Effector memory CD8-positive, alpha-beta T cell (primary cell): ENCODE measurements at regions not wholly inside any gene's neighbourhood (a gene's known extent, or its start where the extent isn't known, plus 50 kb on each side); places are given as distances from the start of the nearest gene placed in this dataset.

Experiments used
- ATAC-seq: fragments of 150-1000 bp; cut with Tn5 transposase; replicated peaks from 2 replicates; pipeline ENCODE4 v1.10.0; 2021; ENCODE audit warnings: mild to moderate bottlenecking, moderate library complexity
- DNase-seq, 3 experiments: peaks; one replicate each; pipeline ENCODE4 v3.0.0; 2021
- H3K27ac Mint-ChIP-seq, 2 donors: one replicate each; pipeline ENCODE4 v1.8.0; 2022; ENCODE audit warnings: mild to moderate bottlenecking in 2 of 2, mixed read lengths in 2 of 2, moderate library complexity in 2 of 2
- H3K27me3 Mint-ChIP-seq, 2 donors: one replicate each; pipeline ENCODE4 v1.8.0; 2022; ENCODE audit warnings: mixed read lengths in 2 of 2
- H3K36me3 Mint-ChIP-seq: one replicate; pipeline ENCODE4 v1.8.0; 2022; ENCODE audit warnings: mild to moderate bottlenecking, moderate library complexity, mixed read lengths; ENCODE audit not compliant: insufficient read depth
- H3K4me1 Mint-ChIP-seq, 2 donors: one replicate each; pipeline ENCODE4 v1.8.0; 2022; ENCODE audit warnings: low read depth in 2 of 2, mixed read lengths in 2 of 2
- H3K4me3 Mint-ChIP-seq, 2 donors: one replicate each; pipeline ENCODE4 v1.8.0; 2022; ENCODE audit warnings: mild to moderate bottlenecking in 2 of 2, mixed read lengths in 2 of 2, moderate library complexity in 2 of 2
- H3K9me3 Mint-ChIP-seq, 2 donors: one replicate each; pipeline ENCODE4 v1.8.0; 2022; ENCODE audit warnings: mixed read lengths in 2 of 2

GRCh38 chr5:72572236-72572765, 65.1 kb upstream of the ZNF366 start:
- ATAC-seq (no peak), DNase-seq (no peak)
- Mint-ChIP-seq H3K27me3 (peaks cover 69 to 70% of the 10 kb centered on the region in 2 donors), H3K4me1 (no peaks in the 10 kb centered on the region), H3K4me3 (no peak overlapping the region), H3K27ac (no peak overlapping the region), H3K36me3 (peaks cover 3% of the 10 kb centered on the region), H3K9me3 (peaks cover 0 to 6% of the 10 kb centered on the region in 2 donors)

GRCh38 chr5:72569408-72569944, 62.3 kb upstream of the ZNF366 start:
- no peak for ATAC-seq
- DNase-seq: no peak
- Mint-ChIP-seq H3K4me3 (no peak overlapping the region), H3K27me3 (peaks cover 51 to 68% of the 10 kb centered on the region in 2 donors), H3K27ac (no peak overlapping the region), H3K36me3 (peaks cover 3% of the 10 kb centered on the region), H3K4me1 (no peaks in the 10 kb centered on the region), H3K9me3 (no peaks in the 10 kb centered on the region)

- H3K36me3 Mint-ChIP-seq: no peaks in the 10 kb centered on the region
- no peaks in the 10 kb centered on the region for H3K9me3 Mint-ChIP-seq
- ATAC-seq (no peak), DNase-seq (no peak)
- H3K4me1 Mint-ChIP-seq: no peaks in the 10 kb centered on the region
- no peak overlapping the region for H3K27ac Mint-ChIP-seq
- peaks cover 45 to 68% of the 10 kb centered on the region in 2 donors for H3K27me3 Mint-ChIP-seq
- no peak overlapping the region for H3K4me3 Mint-ChIP-seq
Measured at GRCh38 chr5:72566746-72567145, 59.5 kb upstream of the ZNF366 start.

GRCh38 chr5:72565513-72566289, 58.5 kb upstream of the ZNF366 start:
- Mint-ChIP-seq H3K4me1 (no peaks in the 10 kb centered on the region), H3K4me3 (no peak overlapping the region), H3K36me3 (no peaks in the 10 kb centered on the region), H3K9me3 (no peaks in the 10 kb centered on the region), H3K27me3 (peaks cover 51 to 74% of the 10 kb centered on the region in 2 donors), H3K27ac (no peak overlapping the region)
- no peak for DNase-seq
- ATAC-seq: no peak

- no peak for DNase-seq
- Mint-ChIP-seq H3K36me3 (no peaks in the 10 kb centered on the region), H3K9me3 (no peaks in the 10 kb centered on the region), H3K27me3 (peaks cover 34 to 86% of the 10 kb centered on the region in 2 donors), H3K27ac (no peak overlapping the region), H3K4me1 (no peaks in the 10 kb centered on the region), H3K4me3 (no peak overlapping the region)
- ATAC-seq: no peak
Measured at GRCh38 chr5:72562717-72563116, 55.5 kb upstream of the ZNF366 start.

- no peak overlapping the region for H3K27ac Mint-ChIP-seq
- no peaks in the 10 kb centered on the region for H3K36me3 Mint-ChIP-seq
- H3K4me3 Mint-ChIP-seq: no peak overlapping the region
- H3K27me3 Mint-ChIP-seq: peaks cover 41 to 89% of the 10 kb centered on the region in 2 donors
- peaks cover 8% of the 10 kb centered on the region in 2 donors for H3K4me1 Mint-ChIP-seq
- no peak for DNase-seq
- no peaks in the 10 kb centered on the region for H3K9me3 Mint-ChIP-seq
- no peak for ATAC-seq
Measured at GRCh38 chr5:72561148-72561972, 54.1 kb upstream of the ZNF366 start.

- Mint-ChIP-seq H3K27me3 (peaks cover 44 to 90% of the 10 kb centered on the region in 2 donors), H3K9me3 (no peaks in the 10 kb centered on the region), H3K4me1 (peaks cover 10 to 12% of the 10 kb centered on the region in 2 donors), H3K4me3 (no peak overlapping the region), H3K27ac (no peak overlapping the region), H3K36me3 (no peaks in the 10 kb centered on the region)
- ATAC-seq (no peak), DNase-seq (no peak)
Measured at GRCh38 chr5:72559866-72560766, 52.9 kb upstream of the ZNF366 start.

GRCh38 chr5:72558383-72558782, 51.2 kb upstream of the ZNF366 start:
- Mint-ChIP-seq H3K9me3 (no peaks in the 10 kb centered on the region), H3K4me1 (peaks cover 10 to 12% of the 10 kb centered on the region in 2 donors), H3K36me3 (no peaks in the 10 kb centered on the region), H3K4me3 (no peak overlapping the region), H3K27ac (no peak overlapping the region), H3K27me3 (peaks cover 49 to 87% of the 10 kb centered on the region in 2 donors)
- no peak for DNase-seq
- ATAC-seq: no peak

- Mint-ChIP-seq H3K27me3 (peaks cover 53 to 87% of the 10 kb centered on the region in 2 donors), H3K4me3 (no peak overlapping the region), H3K9me3 (no peaks in the 10 kb centered on the region), H3K36me3 (no peaks in the 10 kb centered on the region), H3K27ac (no peak overlapping the region), H3K4me1 (peaks cover 10 to 12% of the 10 kb centered on the region in 2 donors)
- ATAC-seq (no peak), DNase-seq (no peak)
Measured at GRCh38 chr5:72558046-72558336, 50.8 kb upstream of the ZNF366 start.

GRCh38 chr5:72557167-72558045, 50.2 kb upstream of the ZNF366 start:
- Mint-ChIP-seq H3K27ac (no peak overlapping the region), H3K4me1 (peaks cover 10 to 12% of the 10 kb centered on the region in 2 donors), H3K27me3 (peaks cover 59 to 91% of the 10 kb centered on the region in 2 donors), H3K36me3 (no peaks in the 10 kb centered on the region), H3K4me3 (peak overlapping the region; percentile 61), H3K9me3 (no peaks in the 10 kb centered on the region)
- no peak for ATAC-seq
- DNase-seq: no peak
